SK-N-SH treated with all-trans-retinoic acid at 6 μM for 48 hours (cell line): ENCODE measurements at regions not wholly inside any gene's neighbourhood (a gene's known extent, or its start where the extent isn't known, plus 50 kb on each side); places are given as distances from the start of the nearest gene placed in this dataset.

Experiments
- RARB ChIP-seq: fragments of 250-450 bp; sonication (Bioruptor Pico); IDR thresholded peaks from 2 replicates; pipeline ENCODE4 v1.8.0; 2021; ENCODE audit warnings: mild to moderate bottlenecking, moderate library complexity
- ZFP30 ChIP-seq: fragments of 450-650 bp; formaldehyde crosslinking; IDR thresholded peaks from 2 replicates; pipeline ENCODE4 v1.5.0; 2022; ENCODE audit warnings: mild to moderate bottlenecking, moderate library complexity
- ZNF70 ChIP-seq: fragments of 450-650 bp; formaldehyde crosslinking; IDR thresholded peaks from 2 replicates; pipeline ENCODE4 v1.5.0; 2020; ENCODE audit warnings: mild to moderate bottlenecking, moderate library complexity

DNA sequence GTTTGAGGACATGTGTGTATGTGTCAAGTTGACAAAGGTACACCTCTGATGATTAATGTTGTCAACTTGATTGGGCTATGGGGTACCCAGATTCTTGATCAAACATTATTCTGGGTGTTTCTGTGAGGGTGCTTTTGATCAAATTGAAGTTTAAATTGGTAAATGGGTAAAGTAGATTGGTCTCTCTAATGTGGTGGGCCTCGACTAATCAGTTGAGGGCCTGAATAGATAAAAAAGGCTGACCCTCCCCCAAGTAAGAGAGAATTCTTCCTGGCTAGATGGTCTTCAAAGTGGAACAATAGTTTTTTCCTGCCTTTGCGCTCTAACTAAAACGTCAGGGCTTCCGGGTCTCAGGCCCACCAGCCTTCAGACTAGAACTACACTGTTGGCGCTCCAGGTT, 309.9 kb upstream of the MGMT start:
- no peak for TF ChIP-seq ZFP30 (CRISPR knock-in tag)
- no peak for TF ChIP-seq ZNF70
- no peak for TF ChIP-seq RARB (CRISPR knock-in tag)
